Nucleus accumbens (tissue), 56 donors: ENCODE measurements at regions not wholly inside any gene's neighbourhood (a gene's known extent, or its start where the extent isn't known, plus 50 kb on each side); places are given as distances from the start of the nearest gene placed in this dataset.
"Not testable (repeated sequence)": the region's sequence is repeated elsewhere in the genome, so short reads cannot be mapped to it uniquely, and the experiment has no call there.

Experiments used
- DNase-seq, 56 donors: peaks; one replicate each; lab custom pipeline; 2025; lab: John Stamatoyannopoulos, UW

DNA sequence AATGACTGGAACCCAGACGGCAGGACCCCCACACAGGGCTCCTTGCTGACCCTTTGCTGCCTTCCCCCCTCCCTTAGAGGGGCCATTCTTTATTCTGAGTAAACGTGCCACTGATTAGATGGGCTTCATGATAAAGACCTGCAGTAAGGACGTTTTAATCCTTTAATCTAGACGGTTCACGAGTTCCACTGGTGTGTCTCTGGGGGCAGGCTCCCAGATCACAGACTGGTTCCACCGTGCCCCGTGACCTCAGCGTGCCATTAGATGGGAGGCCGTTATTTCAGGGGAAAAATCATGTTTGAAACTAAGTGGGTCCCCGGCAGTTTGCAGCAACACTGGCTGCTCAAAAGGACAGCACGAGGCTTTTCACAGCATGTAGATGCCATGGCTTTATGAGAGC, 246.9 kb upstream of the PLGLB2 start:
- not testable (repeated sequence) for DNase-seq

DNA sequence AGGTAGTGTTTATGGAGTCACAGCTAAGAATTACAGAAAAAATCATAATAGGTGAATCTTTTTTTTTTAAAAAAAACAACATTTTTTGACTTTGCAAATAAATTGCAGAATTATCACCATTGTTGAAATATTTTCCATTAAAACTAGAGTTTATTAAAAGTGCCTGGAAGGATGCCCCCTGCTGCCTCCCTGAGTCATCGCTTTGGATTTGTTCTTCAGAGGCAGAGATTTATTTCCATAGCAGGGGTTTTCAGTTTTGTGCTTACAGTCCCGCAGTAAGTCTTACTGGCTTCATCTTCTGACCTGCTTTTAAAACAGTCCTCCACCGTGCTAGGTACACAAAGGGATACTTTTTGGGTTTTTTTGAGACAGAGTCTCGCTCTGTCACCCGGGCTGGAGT, 244.9 kb upstream of the PLGLB2 start:
- not testable (repeated sequence) for DNase-seq

- not testable (repeated sequence) for DNase-seq
Observed at GRCh38 chr2:87505239-87505638, 242.6 kb upstream of the PLGLB2 start.

GRCh38 chr2:87505909-87506308, 242.0 kb upstream of the PLGLB2 start:
- DNase-seq, result not testable (repeated sequence)

- not testable (repeated sequence) for DNase-seq
Observed at GRCh38 chr2:87507378-87508348, 240.2 kb upstream of the PLGLB2 start.

- not testable (repeated sequence) for DNase-seq
Observed at GRCh38 chr2:87511195-87511778, 236.6 kb upstream of the PLGLB2 start.

DNA sequence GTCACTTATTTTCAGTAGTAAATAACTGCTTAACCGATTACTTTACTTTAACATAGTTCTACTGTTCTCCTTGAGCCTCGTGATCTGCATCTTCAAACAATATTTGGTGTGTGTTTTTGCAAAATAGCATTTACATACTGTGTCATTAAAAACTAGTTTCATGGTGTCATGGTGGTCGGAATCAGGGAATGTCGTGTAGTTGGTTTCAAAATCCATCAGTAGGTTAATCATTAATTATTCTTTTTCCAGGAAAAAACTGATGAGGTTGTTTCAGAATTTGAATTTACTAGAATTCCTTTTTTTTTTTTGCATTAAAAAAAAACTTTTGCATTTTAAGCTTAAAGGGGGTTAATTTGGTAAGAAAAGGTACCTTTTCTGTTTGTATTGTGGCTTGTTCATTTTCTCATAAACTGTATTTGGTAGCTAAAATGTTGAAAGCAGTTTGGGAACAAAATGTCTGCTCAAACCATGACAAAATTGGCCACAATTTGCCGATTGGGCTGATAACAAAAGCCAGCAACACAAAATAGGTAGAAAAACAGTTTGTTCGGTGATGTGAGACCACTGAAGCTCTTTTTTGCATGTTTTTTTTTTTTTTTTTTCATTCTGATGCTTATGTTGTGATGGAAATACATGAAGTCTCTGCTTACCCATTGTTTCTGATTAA, 234.9 kb upstream of the PLGLB2 start:
- DNase-seq, result not testable (repeated sequence)

GRCh38 chr2:87514034-87514433, 233.9 kb upstream of the PLGLB2 start:
- DNase-seq, result not testable (repeated sequence)

- not testable (repeated sequence) for DNase-seq
Observed at GRCh38 chr2:87514515-87514914, 233.4 kb upstream of the PLGLB2 start.

- not testable (repeated sequence) for DNase-seq
Observed at GRCh38 chr2:87515226-87515625, 232.7 kb upstream of the PLGLB2 start.

DNA sequence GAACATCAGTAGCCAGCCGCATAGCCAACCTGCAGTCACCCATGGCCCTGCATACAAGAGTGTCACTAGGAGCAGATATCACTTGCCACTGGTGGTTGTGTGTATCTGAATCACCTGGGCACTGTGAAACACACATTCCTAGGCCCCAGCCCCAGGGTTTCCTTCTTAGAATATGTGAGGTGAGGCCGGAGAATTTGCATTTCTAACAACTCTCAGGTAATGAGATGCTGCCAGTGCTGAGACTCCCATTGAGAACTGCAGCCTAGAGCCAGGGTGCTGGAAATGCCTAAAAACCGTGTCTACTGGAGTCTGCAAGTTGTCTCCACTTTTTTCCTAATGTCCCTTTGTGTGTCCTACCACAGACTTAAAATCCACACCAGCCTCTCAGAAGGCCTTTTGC, 232.0 kb upstream of the PLGLB2 start:
- not testable (repeated sequence) for DNase-seq

- DNase-seq, result not testable (repeated sequence)
Observed at GRCh38 chr2:87516369-87516967, 231.4 kb upstream of the PLGLB2 start.

GRCh38 chr2:87517438-87517837, 230.4 kb upstream of the PLGLB2 start:
- not testable (repeated sequence) for DNase-seq

- not testable (repeated sequence) for DNase-seq
Observed at GRCh38 chr2:87518066-87518465, 229.8 kb upstream of the PLGLB2 start.

GRCh38 chr2:87518547-87518946, 229.3 kb upstream of the PLGLB2 start:
- not testable (repeated sequence) for DNase-seq

DNA sequence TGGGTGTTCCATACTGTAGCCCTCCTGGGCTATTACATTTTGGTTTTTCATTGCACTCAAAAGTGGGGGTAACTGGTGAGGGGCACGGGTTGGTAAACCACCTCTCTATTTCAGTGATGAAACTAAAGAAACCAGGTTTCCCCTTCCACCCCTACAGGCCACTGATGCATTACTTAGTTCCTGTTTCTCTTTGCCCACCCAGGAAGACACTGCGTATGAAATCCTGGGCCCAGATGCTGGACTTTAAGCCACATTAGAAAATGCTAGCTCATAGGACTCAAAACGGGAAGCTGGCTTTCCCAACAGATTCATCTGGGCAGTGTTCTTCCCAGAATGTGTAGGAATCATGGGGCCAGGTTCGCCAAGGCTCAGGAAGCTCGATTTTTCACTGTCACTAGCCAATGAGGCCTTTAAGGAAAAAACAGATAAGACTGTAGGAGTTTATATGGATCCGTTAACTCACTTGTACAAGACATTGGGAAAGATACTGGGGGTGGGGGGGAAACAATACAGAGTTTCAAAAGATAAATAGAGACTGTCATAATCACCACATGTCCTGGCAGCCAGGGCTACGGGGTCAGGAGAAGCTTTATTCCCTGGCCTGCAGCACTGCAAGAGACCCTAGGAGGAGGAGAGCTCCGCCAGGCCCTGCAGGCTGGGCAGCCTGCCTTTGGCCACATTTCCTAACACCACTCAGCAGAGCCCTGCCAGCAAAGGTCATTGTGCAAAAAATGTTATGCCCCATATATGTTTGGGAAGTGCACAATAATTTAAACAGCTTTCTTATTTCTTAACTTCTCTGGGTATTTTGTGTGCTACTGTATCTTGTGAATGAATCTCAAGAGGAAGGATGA, 228.5 kb upstream of the PLGLB2 start:
- not testable (repeated sequence) for DNase-seq

DNA sequence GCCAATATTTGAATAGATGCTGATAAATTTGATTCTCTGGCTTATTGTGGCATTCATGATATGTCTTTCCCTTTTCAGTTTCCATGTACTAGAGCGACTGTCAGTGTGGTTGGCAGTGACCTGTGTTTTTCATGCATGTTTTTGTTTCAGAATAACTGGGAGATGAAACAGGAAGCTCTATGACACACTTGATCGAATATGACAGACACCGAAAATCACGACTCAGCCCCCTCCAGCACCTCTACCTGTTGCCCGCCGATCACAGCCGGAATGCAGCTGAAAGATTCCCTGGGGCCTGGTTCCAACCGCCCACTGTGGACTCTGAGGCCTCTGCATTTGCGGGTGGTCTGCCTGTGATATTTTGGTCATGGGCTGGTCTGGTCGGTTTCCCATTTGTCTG, 226.8 kb upstream of the PLGLB2 start:
- not testable (repeated sequence) for DNase-seq

- DNase-seq, result not testable (repeated sequence)
Observed at GRCh38 chr2:87521489-87521888, 226.4 kb upstream of the PLGLB2 start.

GRCh38 chr2:87524619-87525188, 223.2 kb upstream of the PLGLB2 start:
- not testable (repeated sequence) for DNase-seq
